Mesenchymal stem cell (in vitro differentiated cells and primary cell): ENCODE measurements at regions not wholly inside any gene's neighbourhood (a gene's known extent, or its start where the extent isn't known, plus 50 kb on each side); places are given as distances from the start of the nearest gene placed in this dataset.

Experiments
- DNase-seq: peaks from one replicate; pipeline ENCODE4 v3.0.0-alpha.2; 2013
- H2AFZ ChIP-seq: one replicate; pipeline ENCODE4 v1.6.1; 2013; ENCODE audit warnings: low read depth, mild to moderate bottlenecking, control low read depth, inconsistent platforms, low read length, moderate library complexity
- H2AK5ac ChIP-seq: 2 replicates; pipeline ENCODE4 v1.6.1; 2013; ENCODE audit warnings: low read length, moderate library complexity, mild to moderate bottlenecking, inconsistent platforms; ENCODE audit not compliant: severe bottlenecking
- H2BK120ac ChIP-seq: one replicate; pipeline ENCODE4 v1.6.1; 2013; ENCODE audit warnings: low read depth, mild to moderate bottlenecking, inconsistent platforms, low read length, moderate library complexity
- H2BK12ac ChIP-seq, 2 experiments: one replicate each; pipeline ENCODE4 v1.6.1; 2013; ENCODE audit warnings: inconsistent platforms in 2 of 2, low read length in 2 of 2, mild to moderate bottlenecking in 2 of 2, moderate library complexity in 2 of 2, control low read depth in 1 of 2
- H2BK15ac ChIP-seq: one replicate; pipeline ENCODE4 v1.6.1; 2013; ENCODE audit warnings: mild to moderate bottlenecking, low read depth, inconsistent platforms; ENCODE audit not compliant: poor library complexity, severe bottlenecking
- H2BK5ac ChIP-seq: 2 replicates; pipeline ENCODE4 v1.6.1; 2013; ENCODE audit warnings: low read depth, mild to moderate bottlenecking, low read length, control low read depth, inconsistent platforms; ENCODE audit not compliant: poor library complexity, severe bottlenecking
- H3K14ac ChIP-seq, 2 experiments: one replicate each; pipeline ENCODE4 v1.6.1; 2013; ENCODE audit warnings: inconsistent platforms in 2 of 2, low read length in 2 of 2, control low read depth in 1 of 2, mild to moderate bottlenecking in 1 of 2, moderate library complexity in 1 of 2
- H3K18ac ChIP-seq, 2 experiments: one replicate each; pipeline ENCODE4 v1.6.1; 2013; ENCODE audit warnings: inconsistent platforms in 2 of 2, low read length in 2 of 2, control low read depth in 1 of 2, low read depth in 1 of 2, mild to moderate bottlenecking in 1 of 2
- H3K23ac ChIP-seq, 2 experiments: one replicate each; pipeline ENCODE4 v1.6.1; 2013; ENCODE audit warnings: inconsistent platforms in 2 of 2, low read length in 2 of 2, mild to moderate bottlenecking in 2 of 2, moderate library complexity in 2 of 2, control low read depth in 1 of 2
- H3K27ac ChIP-seq: 2 replicates; pipeline ENCODE4 v1.5.1; 2013; ENCODE audit warnings: mild to moderate bottlenecking, moderate library complexity, low read length, control low read depth, inconsistent platforms; ENCODE audit not compliant: poor library complexity, severe bottlenecking
- H3K27me3 ChIP-seq, 2 experiments: 2 replicates each; pipeline versions ENCODE4 v1.6.1 to v1.7.0; 2013; ENCODE audit warnings: low read length in 2 of 2, mild to moderate bottlenecking in 2 of 2, moderate library complexity in 2 of 2, control low read depth in 1 of 2, inconsistent platforms in 1 of 2; ENCODE audit not compliant: control insufficient read depth in 1 of 2, insufficient read depth in 1 of 2
- H3K36me3 ChIP-seq, 2 experiments: 2 replicates each; pipeline versions ENCODE4 v1.6.1 to v1.7.0; 2013; ENCODE audit warnings: low read length in 2 of 2, control low read depth in 1 of 2, inconsistent platforms in 1 of 2, low read depth in 1 of 2, mild to moderate bottlenecking in 1 of 2; ENCODE audit not compliant: insufficient read depth in 2 of 2, control insufficient read depth in 1 of 2
- H3K4ac ChIP-seq, 2 experiments: one replicate each; pipeline ENCODE4 v1.6.1; 2013; ENCODE audit warnings: inconsistent platforms in 2 of 2, low read length in 2 of 2, mild to moderate bottlenecking in 2 of 2, moderate library complexity in 2 of 2, control low read depth in 1 of 2, low read depth in 1 of 2
- H3K4me1 ChIP-seq: 2 replicates; pipeline ENCODE4 v1.6.1; 2013; ENCODE audit warnings: low read depth, low read length, control low read depth; ENCODE audit not compliant: control insufficient read depth, insufficient read depth
- H3K4me2 ChIP-seq: 2 replicates; pipeline ENCODE4 v1.6.1; 2013; ENCODE audit warnings: low read length, mild to moderate bottlenecking, inconsistent platforms; ENCODE audit not compliant: poor library complexity, severe bottlenecking
- H3K4me3 ChIP-seq, 2 experiments: 2 replicates each; pipeline versions ENCODE4 v1.5.1 to v1.7.0; 2013; ENCODE audit warnings: low read length in 2 of 2, mild to moderate bottlenecking in 2 of 2, control low read depth in 1 of 2, low read depth in 1 of 2; ENCODE audit not compliant: insufficient read depth in 1 of 2
- H3K79me1 ChIP-seq: replicated peaks from 2 replicates; pipeline ENCODE4 v1.6.1; 2013; ENCODE audit warnings: mild to moderate bottlenecking, control low read depth, low read length, inconsistent platforms; ENCODE audit not compliant: poor library complexity, severe bottlenecking
- H3K9ac ChIP-seq: 2 replicates; pipeline ENCODE4 v1.7.0; 2013; ENCODE audit warnings: mild to moderate bottlenecking, low read length, moderate library complexity
- H3K9me3 ChIP-seq: 2 replicates; pipeline ENCODE4 v1.7.0; 2013; ENCODE audit warnings: mild to moderate bottlenecking, low read length; ENCODE audit not compliant: control insufficient read depth
- H4K8ac ChIP-seq: one replicate; pipeline ENCODE4 v1.6.1; 2013; ENCODE audit warnings: inconsistent platforms, mild to moderate bottlenecking, low read length, moderate library complexity
- H4K91ac ChIP-seq: one replicate; pipeline ENCODE4 v1.6.1; 2013; ENCODE audit warnings: mild to moderate bottlenecking, low read length, inconsistent platforms
- WGBS: methylation state at CpG from one replicate; pipeline ENCODE4 v1.1.7; 2013; ENCODE audit warnings: mixed read lengths; 5-methylcytosine and 5-hydroxymethylcytosine counted together

DNA sequence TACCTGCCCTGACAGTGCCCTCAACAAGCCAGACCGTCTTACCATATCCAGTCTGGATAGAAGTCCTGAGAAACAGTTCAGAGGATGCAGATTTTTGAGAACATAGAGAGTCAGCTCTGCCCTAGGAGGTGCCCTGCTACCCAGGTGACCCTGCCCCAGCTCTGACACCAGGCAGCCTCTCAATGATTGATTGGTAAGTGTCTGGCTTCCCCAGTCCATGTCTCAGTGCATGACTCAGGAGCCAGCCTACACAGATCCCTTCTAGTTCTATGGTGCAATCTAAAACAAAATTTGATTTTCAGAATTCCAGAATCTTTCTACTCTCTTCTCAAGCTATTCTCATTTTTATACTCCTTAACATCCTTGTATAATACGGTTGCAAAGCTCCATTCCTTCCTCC is 292.1 kb downstream of the VPS13C start:
- no peaks in the 10 kb centered on the region for H3K4me1 ChIP-seq
- H3K4me2 ChIP-seq: no peak overlapping the region
- H4K91ac ChIP-seq: no peak overlapping the region
- H3K4me3 ChIP-seq: no peak overlapping the region
- no peak overlapping the region for H3K18ac ChIP-seq
- H4K8ac ChIP-seq: no peak overlapping the region
- no CpG with 5 or more reads among the region's 2 CpGs for WGBS
- H2BK12ac ChIP-seq: no peak overlapping the region
- H2BK15ac ChIP-seq: no peak overlapping the region
- H3K9ac ChIP-seq: no peak overlapping the region
- peaks cover 0 to 3% of the 10 kb centered on the region in 2 experiments for H3K27me3 ChIP-seq
- no peak overlapping the region for H3K23ac ChIP-seq
- no peak overlapping the region for H2BK5ac ChIP-seq
- H3K27ac ChIP-seq: no peak overlapping the region
- peaks cover 4% of the 10 kb centered on the region for H3K9me3 ChIP-seq
- H2BK120ac ChIP-seq: no peak overlapping the region
- H3K4ac ChIP-seq: no peak overlapping the region
- H2AFZ ChIP-seq: no peak overlapping the region
- H2AK5ac ChIP-seq: no peak overlapping the region
- no peak for DNase-seq
- H3K36me3 ChIP-seq: no peaks in the 10 kb centered on the region
- no peaks in the 10 kb centered on the region for H3K79me1 ChIP-seq
- H3K14ac ChIP-seq: no peak overlapping the region

DNA sequence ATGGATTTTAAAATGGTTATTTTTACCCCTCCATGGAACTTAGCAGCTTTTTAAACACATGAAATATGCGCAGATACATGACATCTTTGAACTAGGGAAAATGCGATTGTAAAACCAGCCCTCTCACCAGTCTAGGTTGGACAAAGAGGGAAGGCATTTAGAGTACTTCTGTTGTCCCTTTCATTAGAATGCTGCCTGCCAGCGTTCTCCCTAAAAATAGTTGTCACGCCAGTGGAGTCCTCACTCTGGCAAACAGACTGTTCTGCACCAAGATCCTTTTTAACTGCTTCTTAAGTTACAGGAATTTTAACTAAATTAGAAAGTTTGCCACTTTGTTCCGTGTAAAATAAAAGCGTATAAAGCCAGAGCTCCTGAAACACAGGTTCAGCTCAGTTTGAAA is 295.3 kb downstream of the VPS13C start:
- H3K9me3 ChIP-seq: no peaks in the 10 kb centered on the region

DNA sequence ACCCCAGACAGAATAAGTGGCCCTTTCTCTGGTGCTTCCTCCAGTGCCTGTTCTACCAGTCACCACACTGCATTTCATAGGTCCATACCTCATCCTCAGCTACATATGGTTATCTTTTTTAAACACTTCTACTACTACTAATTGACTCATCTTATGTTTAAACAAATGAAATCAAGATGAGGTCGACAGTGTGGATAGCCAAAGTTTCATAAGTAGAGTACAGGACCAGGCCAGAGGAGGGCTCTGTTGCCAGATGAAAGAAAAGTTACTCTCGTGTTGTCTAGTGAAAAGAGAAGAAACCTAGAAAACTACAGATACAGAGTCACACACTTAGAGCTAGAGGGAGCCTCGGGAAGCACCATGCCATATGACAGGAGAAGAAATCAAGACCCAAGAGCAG is 296.1 kb downstream of the VPS13C start:
- H3K27me3 ChIP-seq: peaks cover 0 to 3% of the 10 kb centered on the region in 2 experiments
- no peak overlapping the region for H3K4me2 ChIP-seq
- no peak overlapping the region for H2AFZ ChIP-seq
- no peak overlapping the region for H4K91ac ChIP-seq
- H2AK5ac ChIP-seq: no peak overlapping the region
- H4K8ac ChIP-seq: no peak overlapping the region
- H3K4me3 ChIP-seq: no peak overlapping the region
- no peak for DNase-seq
- no peaks in the 10 kb centered on the region for H3K4me1 ChIP-seq
- H3K9me3 ChIP-seq: no peaks in the 10 kb centered on the region
- no peak overlapping the region for H2BK15ac ChIP-seq
- H3K23ac ChIP-seq: no peak overlapping the region
- no peaks in the 10 kb centered on the region for H3K36me3 ChIP-seq
- no peak overlapping the region for H3K18ac ChIP-seq
- WGBS: 28% methylated on average over 3 of the region's 3 CpGs
- H2BK5ac ChIP-seq: no peak overlapping the region
- H2BK12ac ChIP-seq: no peak overlapping the region
- no peak overlapping the region for H3K27ac ChIP-seq
- no peak overlapping the region for H3K4ac ChIP-seq
- H3K9ac ChIP-seq: no peak overlapping the region
- no peak overlapping the region for H2BK120ac ChIP-seq
- no peak overlapping the region for H3K14ac ChIP-seq
- no peaks in the 10 kb centered on the region for H3K79me1 ChIP-seq

More for the DNA sequence above, 295.3 kb downstream of the VPS13C start:
- WGBS: 83% methylated on average over 5 of the region's 6 CpGs
- no peaks in the 10 kb centered on the region for H3K4me1 ChIP-seq
- no peak overlapping the region for H3K4ac ChIP-seq
- no peak overlapping the region for H2BK12ac ChIP-seq
- H3K23ac ChIP-seq: no peak overlapping the region
- H2AFZ ChIP-seq: no peak overlapping the region
- H3K36me3 ChIP-seq: no peaks in the 10 kb centered on the region
- H3K18ac ChIP-seq: no peak overlapping the region
- H3K4me2 ChIP-seq: no peak overlapping the region
- H2BK15ac ChIP-seq: no peak overlapping the region
- H4K91ac ChIP-seq: no peak overlapping the region
- H3K79me1 ChIP-seq: no peaks in the 10 kb centered on the region
- no peak overlapping the region for H3K27ac ChIP-seq
- H3K27me3 ChIP-seq: peaks cover 0 to 3% of the 10 kb centered on the region in 2 experiments
- H3K9ac ChIP-seq: no peak overlapping the region
- no peak overlapping the region for H2BK120ac ChIP-seq
- H3K4me3 ChIP-seq: no peak overlapping the region
- no peak overlapping the region for H2BK5ac ChIP-seq
- H3K14ac ChIP-seq: no peak overlapping the region
- no peak for DNase-seq
- no peak overlapping the region for H2AK5ac ChIP-seq
- no peak overlapping the region for H4K8ac ChIP-seq

DNA sequence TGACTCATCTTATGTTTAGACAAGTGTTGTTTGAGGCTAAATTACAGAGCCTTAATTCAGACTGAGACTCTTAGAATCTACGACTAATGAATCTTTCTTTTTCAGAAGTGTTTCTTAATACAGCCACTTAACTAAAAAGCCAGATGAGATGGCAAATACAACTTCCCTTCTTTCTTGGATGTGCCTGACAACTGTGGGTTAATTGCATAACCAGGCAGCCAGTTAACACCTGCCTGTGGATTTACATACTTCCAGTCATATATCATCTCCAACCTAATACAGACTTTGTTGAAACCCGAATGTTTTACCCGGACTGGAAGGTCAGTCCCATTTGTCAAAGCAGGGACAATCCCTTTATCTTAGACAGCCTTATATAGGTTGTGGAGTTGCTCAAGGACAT is 297.6 kb downstream of the VPS13C start:
- no peak overlapping the region for H2BK15ac ChIP-seq
- DNase-seq: no peak

More for the DNA sequence above, 297.6 kb downstream of the VPS13C start:
- Histone ChIP-seq H3K4me1 (no peaks in the 10 kb centered on the region), H3K9me3 (no peaks in the 10 kb centered on the region), H3K27ac (no peak overlapping the region), H3K23ac (no peak overlapping the region), H3K27me3 (peaks cover 0 to 3% of the 10 kb centered on the region in 2 experiments), H3K36me3 (no peaks in the 10 kb centered on the region), H4K91ac (no peak overlapping the region), H3K9ac (no peak overlapping the region), H2BK120ac (no peak overlapping the region), H4K8ac (no peak overlapping the region), H3K4me2 (no peak overlapping the region), H3K4ac (no peak overlapping the region), H3K4me3 (no peak overlapping the region), H2BK12ac (no peak overlapping the region), H3K18ac (no peak overlapping the region), H3K79me1 (no peaks in the 10 kb centered on the region), H3K14ac (no peak overlapping the region), H2AFZ (no peak overlapping the region), H2BK5ac (no peak overlapping the region), H2AK5ac (no peak overlapping the region)
- WGBS: 93% methylated on average over 3 of the region's 3 CpGs
